Liver (tissue), 3 donors: ENCODE measurements at regions not wholly inside any gene's neighbourhood (a gene's known extent, or its start where the extent isn't known, plus 50 kb on each side); places are given as distances from the start of the nearest gene placed in this dataset.

Experiments used
- GABPA ChIP-seq, 2 donors: IDR thresholded peaks in 1 of 2; conservative IDR thresholded peaks in 1 of 2; 2 replicates each; pipeline ENCODE4 v1.6.1; 2016; ENCODE audit warnings: antibody characterized with exemption in 2 of 2, mild to moderate bottlenecking in 1 of 2, moderate library complexity in 1 of 2
- TF ChIP-seq, protein P1 (sequence below): fragments of 150-350 bp; IDR thresholded peaks from 2 replicates; pipeline ENCODE4 v1.5.1; 2017; ENCODE audit warnings: improper control_type of control experiment, low read depth, low read length; ENCODE audit not compliant: missing input control
- TF ChIP-seq, protein P2 (sequence below): IDR thresholded peaks from 2 replicates; pipeline ENCODE4 v1.6.1; 2016; ENCODE audit warnings: antibody characterized with exemption
- TF ChIP-seq, protein P3 (sequence below): IDR thresholded peaks from 2 replicates; pipeline ENCODE4 v1.6.1; 2016; ENCODE audit warnings: antibody characterized with exemption, mild to moderate bottlenecking
- TF ChIP-seq, protein P4 (sequence below): IDR thresholded peaks from 2 replicates; pipeline ENCODE4 v1.6.1; 2016; ENCODE audit warnings: antibody characterized with exemption
- donor health status: healthy.
- donor health status: healthy.

DNA sequence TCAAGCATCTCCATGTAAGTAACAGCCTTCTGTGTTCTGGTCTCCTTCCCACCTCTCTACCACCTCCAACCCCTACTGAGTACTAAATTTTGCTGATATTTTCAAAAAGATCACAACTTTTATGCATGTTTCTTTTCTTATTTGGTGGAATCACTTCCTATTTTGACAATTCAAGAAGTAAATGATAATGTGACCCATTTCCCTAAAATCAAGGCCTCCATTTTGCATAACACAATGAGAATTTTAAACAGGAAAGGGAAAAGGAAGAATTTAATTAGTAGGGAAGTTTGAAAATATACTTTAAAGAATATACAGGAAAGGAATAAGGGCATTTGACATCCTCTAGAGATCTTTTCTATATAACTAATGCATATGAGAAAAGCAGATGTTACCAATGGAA is 212.9 kb upstream of the RASA1 start:
- TF ChIP-seq, protein P1, sequence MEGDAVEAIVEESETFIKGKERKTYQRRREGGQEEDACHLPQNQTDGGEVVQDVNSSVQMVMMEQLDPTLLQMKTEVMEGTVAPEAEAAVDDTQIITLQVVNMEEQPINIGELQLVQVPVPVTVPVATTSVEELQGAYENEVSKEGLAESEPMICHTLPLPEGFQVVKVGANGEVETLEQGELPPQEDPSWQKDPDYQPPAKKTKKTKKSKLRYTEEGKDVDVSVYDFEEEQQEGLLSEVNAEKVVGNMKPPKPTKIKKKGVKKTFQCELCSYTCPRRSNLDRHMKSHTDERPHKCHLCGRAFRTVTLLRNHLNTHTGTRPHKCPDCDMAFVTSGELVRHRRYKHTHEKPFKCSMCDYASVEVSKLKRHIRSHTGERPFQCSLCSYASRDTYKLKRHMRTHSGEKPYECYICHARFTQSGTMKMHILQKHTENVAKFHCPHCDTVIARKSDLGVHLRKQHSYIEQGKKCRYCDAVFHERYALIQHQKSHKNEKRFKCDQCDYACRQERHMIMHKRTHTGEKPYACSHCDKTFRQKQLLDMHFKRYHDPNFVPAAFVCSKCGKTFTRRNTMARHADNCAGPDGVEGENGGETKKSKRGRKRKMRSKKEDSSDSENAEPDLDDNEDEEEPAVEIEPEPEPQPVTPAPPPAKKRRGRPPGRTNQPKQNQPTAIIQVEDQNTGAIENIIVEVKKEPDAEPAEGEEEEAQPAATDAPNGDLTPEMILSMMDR: no peak
- TF ChIP-seq, protein P2, sequence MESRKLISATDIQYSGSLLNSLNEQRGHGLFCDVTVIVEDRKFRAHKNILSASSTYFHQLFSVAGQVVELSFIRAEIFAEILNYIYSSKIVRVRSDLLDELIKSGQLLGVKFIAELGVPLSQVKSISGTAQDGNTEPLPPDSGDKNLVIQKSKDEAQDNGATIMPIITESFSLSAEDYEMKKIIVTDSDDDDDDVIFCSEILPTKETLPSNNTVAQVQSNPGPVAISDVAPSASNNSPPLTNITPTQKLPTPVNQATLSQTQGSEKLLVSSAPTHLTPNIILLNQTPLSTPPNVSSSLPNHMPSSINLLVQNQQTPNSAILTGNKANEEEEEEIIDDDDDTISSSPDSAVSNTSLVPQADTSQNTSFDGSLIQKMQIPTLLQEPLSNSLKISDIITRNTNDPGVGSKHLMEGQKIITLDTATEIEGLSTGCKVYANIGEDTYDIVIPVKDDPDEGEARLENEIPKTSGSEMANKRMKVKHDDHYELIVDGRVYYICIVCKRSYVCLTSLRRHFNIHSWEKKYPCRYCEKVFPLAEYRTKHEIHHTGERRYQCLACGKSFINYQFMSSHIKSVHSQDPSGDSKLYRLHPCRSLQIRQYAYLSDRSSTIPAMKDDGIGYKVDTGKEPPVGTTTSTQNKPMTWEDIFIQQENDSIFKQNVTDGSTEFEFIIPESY: no peak
- TF ChIP-seq, protein P3, sequence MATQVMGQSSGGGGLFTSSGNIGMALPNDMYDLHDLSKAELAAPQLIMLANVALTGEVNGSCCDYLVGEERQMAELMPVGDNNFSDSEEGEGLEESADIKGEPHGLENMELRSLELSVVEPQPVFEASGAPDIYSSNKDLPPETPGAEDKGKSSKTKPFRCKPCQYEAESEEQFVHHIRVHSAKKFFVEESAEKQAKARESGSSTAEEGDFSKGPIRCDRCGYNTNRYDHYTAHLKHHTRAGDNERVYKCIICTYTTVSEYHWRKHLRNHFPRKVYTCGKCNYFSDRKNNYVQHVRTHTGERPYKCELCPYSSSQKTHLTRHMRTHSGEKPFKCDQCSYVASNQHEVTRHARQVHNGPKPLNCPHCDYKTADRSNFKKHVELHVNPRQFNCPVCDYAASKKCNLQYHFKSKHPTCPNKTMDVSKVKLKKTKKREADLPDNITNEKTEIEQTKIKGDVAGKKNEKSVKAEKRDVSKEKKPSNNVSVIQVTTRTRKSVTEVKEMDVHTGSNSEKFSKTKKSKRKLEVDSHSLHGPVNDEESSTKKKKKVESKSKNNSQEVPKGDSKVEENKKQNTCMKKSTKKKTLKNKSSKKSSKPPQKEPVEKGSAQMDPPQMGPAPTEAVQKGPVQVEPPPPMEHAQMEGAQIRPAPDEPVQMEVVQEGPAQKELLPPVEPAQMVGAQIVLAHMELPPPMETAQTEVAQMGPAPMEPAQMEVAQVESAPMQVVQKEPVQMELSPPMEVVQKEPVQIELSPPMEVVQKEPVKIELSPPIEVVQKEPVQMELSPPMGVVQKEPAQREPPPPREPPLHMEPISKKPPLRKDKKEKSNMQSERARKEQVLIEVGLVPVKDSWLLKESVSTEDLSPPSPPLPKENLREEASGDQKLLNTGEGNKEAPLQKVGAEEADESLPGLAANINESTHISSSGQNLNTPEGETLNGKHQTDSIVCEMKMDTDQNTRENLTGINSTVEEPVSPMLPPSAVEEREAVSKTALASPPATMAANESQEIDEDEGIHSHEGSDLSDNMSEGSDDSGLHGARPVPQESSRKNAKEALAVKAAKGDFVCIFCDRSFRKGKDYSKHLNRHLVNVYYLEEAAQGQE: no peak
- TF ChIP-seq, protein P4, sequence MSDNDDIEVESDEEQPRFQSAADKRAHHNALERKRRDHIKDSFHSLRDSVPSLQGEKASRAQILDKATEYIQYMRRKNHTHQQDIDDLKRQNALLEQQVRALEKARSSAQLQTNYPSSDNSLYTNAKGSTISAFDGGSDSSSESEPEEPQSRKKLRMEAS: no peak
- no peak for TF ChIP-seq GABPA (IDR thresholded peaks at IDR 0.05 in 1 of 2, conservative IDR thresholded peaks at IDR 0.05 in 1 of 2)
